Activated CD4-positive, alpha-beta memory T cell treated with anti-CD3 and anti-CD28 coated beads for 36 hours (primary cell): ENCODE measurements at regions not wholly inside any gene's neighbourhood (a gene's known extent, or its start where the extent isn't known, plus 50 kb on each side); places are given as distances from the start of the nearest gene placed in this dataset.
"Not testable (repeated sequence)": the region's sequence is repeated elsewhere in the genome, so short reads cannot be mapped to it uniquely, and the experiment has no call there.

ENCODE experiments used
- CTCF ChIA-PET: fragments of 350-600 bp; sonication (Branson Sonifier 250); formaldehyde crosslinking; loops from one replicate; lab custom pipeline; 2021; ENCODE audit warnings: antibody characterized with exemption, inconsistent platforms; lab: Charles Lee
- POLR2A ChIA-PET: fragments of 350-600 bp; sonication (Branson Sonifier 250); formaldehyde crosslinking; loops from one replicate; lab custom pipeline; 2021; ENCODE audit warnings: antibody characterized with exemption; lab: Charles Lee
- DNase-seq: peaks from one replicate; pipeline ENCODE4 v3.0.0-alpha.2; 2020
- H3K27ac Mint-ChIP-seq: one replicate; pipeline ENCODE4 v1.8.0; 2021; ENCODE audit warnings: mixed read lengths
- H3K27me3 Mint-ChIP-seq: one replicate; pipeline ENCODE4 v1.8.0; 2021; ENCODE audit warnings: mixed read lengths
- H3K36me3 Mint-ChIP-seq: one replicate; pipeline ENCODE4 v1.8.0; 2021; ENCODE audit warnings: mixed read lengths
- H3K4me1 Mint-ChIP-seq: one replicate; pipeline ENCODE4 v1.8.0; 2021; ENCODE audit warnings: low read depth, mixed read lengths
- H3K4me3 Mint-ChIP-seq: one replicate; pipeline ENCODE4 v1.8.0; 2021; ENCODE audit warnings: mild to moderate bottlenecking, mixed read lengths
- H3K9me3 Mint-ChIP-seq: one replicate; pipeline ENCODE4 v1.8.0; 2021; ENCODE audit warnings: mixed read lengths
- intact Hi-C: fragments of 100-400 bp; cut with micrococcal nuclease; formaldehyde crosslinking; loops from one replicate; pipeline ENCODE4 v1.15.1; 2023

- Mint-ChIP-seq H3K27ac (no peak overlapping the region), H3K27me3 (no peaks in the 10 kb centered on the region)
- POLR2A ChIA-PET = no interaction called here
Observed at GRCh38 chr1:117739504-117739903, 133.7 kb downstream of the TENT5C start.

GRCh38 chr1:117740496-117740895 is 134.6 kb downstream of the TENT5C start:
- H3K27ac Mint-ChIP-seq = no peak overlapping the region

More at GRCh38 chr1:117739504-117739903, 133.7 kb downstream of the TENT5C start:
- Mint-ChIP-seq H3K4me1 (peaks cover 6% of the 10 kb centered on the region), H3K4me3 (no peak overlapping the region), H3K36me3 (no peaks in the 10 kb centered on the region), H3K9me3 (no peaks in the 10 kb centered on the region)
- CTCF ChIA-PET = interaction anchor here (0.7 to 1.0 kb wide), 2 partner anchors 14 to 19 kb away, joined by 3 read pairs; no protein-coding TSS in a partner anchor
- no peak for DNase-seq
- intact Hi-C loops = no loop called here

GRCh38 chr1:117746565-117746964 is 140.7 kb downstream of the TENT5C start:
- H3K36me3 Mint-ChIP-seq, intact Hi-C loops, H3K4me3 Mint-ChIP-seq, DNase-seq, POLR2A ChIA-PET, H3K4me1 Mint-ChIP-seq, H3K27ac Mint-ChIP-seq, H3K27me3 Mint-ChIP-seq: not testable (repeated sequence)
- CTCF ChIA-PET = interaction anchor here (1.0 to 2.0 kb wide), 3 partner anchors 9 to 211 kb away, joined by 5 to 7 read pairs (median 5); no protein-coding TSS in a partner anchor
- peaks cover 12% of the 10 kb centered on the region for H3K9me3 Mint-ChIP-seq

More at GRCh38 chr1:117740496-117740895, 134.6 kb downstream of the TENT5C start:
- H3K27me3 Mint-ChIP-seq = no peaks in the 10 kb centered on the region
- peaks cover under 1% of the 10 kb centered on the region for H3K9me3 Mint-ChIP-seq
- ChIA-PET POLR2A (no interaction called here), CTCF (interaction anchor here (1.1 to 1.5 kb wide), 3 partner anchors 12 to 16 kb away, joined by 4 to 12 read pairs (median 5); no protein-coding TSS in a partner anchor)
- no peaks in the 10 kb centered on the region for H3K36me3 Mint-ChIP-seq
- H3K4me1 Mint-ChIP-seq = peaks cover under 1% of the 10 kb centered on the region
- no peak overlapping the region for H3K4me3 Mint-ChIP-seq
- intact Hi-C loops = no loop called here
- DNase-seq = no peak

GRCh38 chr1:117747605-117748004 is 141.8 kb downstream of the TENT5C start:
- POLR2A ChIA-PET = no interaction called here
- Mint-ChIP-seq H3K27ac (no peak overlapping the region), H3K4me1 (no peaks in the 10 kb centered on the region), H3K36me3 (peaks cover 4% of the 10 kb centered on the region), H3K27me3 (peaks cover 3% of the 10 kb centered on the region), H3K9me3 (peaks cover 12% of the 10 kb centered on the region), H3K4me3 (no peak overlapping the region)
- intact Hi-C loops = no loop called here
- CTCF ChIA-PET = interaction anchor here (1.2 to 2.0 kb wide), 3 partner anchors 11 to 235 kb away, joined by 3 to 7 read pairs (median 5); no protein-coding TSS in a partner anchor
- DNase-seq = no peak

GRCh38 chr1:117751321-117751720 is 145.5 kb downstream of the TENT5C start:
- CTCF ChIA-PET = interaction anchor here (4.9 to 9.0 kb wide), 2 partner anchors 76 to 214 kb away, joined by 28 to 271 read pairs; no protein-coding TSS in a partner anchor
- Mint-ChIP-seq H3K27ac (no peak overlapping the region), H3K4me1 (peaks cover 9% of the 10 kb centered on the region), H3K4me3 (no peak overlapping the region), H3K36me3 (no peaks in the 10 kb centered on the region), H3K27me3 (peaks cover 9% of the 10 kb centered on the region), H3K9me3 (peaks cover 3% of the 10 kb centered on the region)
- intact Hi-C loops = loop anchor here (5.0 to 10.0 kb wide), 3 partner anchors 79 to 627 kb away; partner anchors contain the start of genes MAN1A2 and TRIM45
- DNase-seq = no peak
- POLR2A ChIA-PET = no interaction called here

- DNase-seq = no peak
- ChIA-PET POLR2A (no interaction called here), CTCF (interaction anchor here (1.1 to 10.1 kb wide), 8 partner anchors 12 to 242 kb away, joined by 3 to 271 read pairs (median 22); partner anchors contain the start of gene TENT5C)
- H3K27me3 Mint-ChIP-seq = peaks cover 9% of the 10 kb centered on the region
- peaks cover 9% of the 10 kb centered on the region for H3K4me1 Mint-ChIP-seq
- H3K27ac Mint-ChIP-seq = no peak overlapping the region
- intact Hi-C loops = loop anchor here (5.0 to 10.0 kb wide), 3 partner anchors 80 to 628 kb away; partner anchors contain the start of genes MAN1A2 and TRIM45
- H3K4me3 Mint-ChIP-seq = no peak overlapping the region
- peaks cover 3% of the 10 kb centered on the region for H3K9me3 Mint-ChIP-seq
- no peaks in the 10 kb centered on the region for H3K36me3 Mint-ChIP-seq
Observed at GRCh38 chr1:117752661-117753060, 146.8 kb downstream of the TENT5C start.

GRCh38 chr1:117753232-117753631 is 147.4 kb downstream of the TENT5C start:
- intact Hi-C loops = loop anchor here (5.0 to 10.0 kb wide), 3 partner anchors 81 to 628 kb away; partner anchors contain the start of genes MAN1A2 and TRIM45
- H3K27ac Mint-ChIP-seq = no peak overlapping the region
- no peak overlapping the region for H3K4me3 Mint-ChIP-seq
- peaks cover 3% of the 10 kb centered on the region for H3K9me3 Mint-ChIP-seq
- ChIA-PET POLR2A (no interaction called here), CTCF (interaction anchor here (0.7 to 10.1 kb wide), 40 partner anchors 8 to 685 kb away, joined by 3 to 271 read pairs (median 5); partner anchors contain the start of gene TENT5C)
- peaks cover 10% of the 10 kb centered on the region for H3K27me3 Mint-ChIP-seq
- DNase-seq = no peak
- no peaks in the 10 kb centered on the region for H3K36me3 Mint-ChIP-seq
- H3K4me1 Mint-ChIP-seq = peaks cover 10% of the 10 kb centered on the region

- Mint-ChIP-seq H3K27ac (no peak overlapping the region), H3K4me1 (peaks cover 14% of the 10 kb centered on the region), H3K4me3 (no peak overlapping the region), H3K36me3 (no peaks in the 10 kb centered on the region), H3K27me3 (peaks cover 12% of the 10 kb centered on the region), H3K9me3 (peaks cover under 1% of the 10 kb centered on the region)
- ChIA-PET CTCF (interaction anchor here (0.7 to 10.1 kb wide), 54 partner anchors 8 to 686 kb away, joined by 3 to 271 read pairs (median 4); partner anchors contain the start of gene TENT5C), POLR2A (no interaction called here)
- intact Hi-C loops = loop anchor here (1.0 to 10.0 kb wide), 5 partner anchors 81 to 629 kb away; partner anchors contain the start of genes MAN1A2 and TRIM45
- no peak for DNase-seq
Observed at GRCh38 chr1:117753652-117754051, 147.8 kb downstream of the TENT5C start.

- intact Hi-C loops = loop anchor here (1.0 to 10.0 kb wide), 5 partner anchors 82 to 630 kb away; partner anchors contain the start of genes MAN1A2 and TRIM45
- H3K9me3 Mint-ChIP-seq = no peaks in the 10 kb centered on the region
- peaks cover 13% of the 10 kb centered on the region for H3K27me3 Mint-ChIP-seq
- ChIA-PET CTCF (interaction anchor here (0.6 to 10.1 kb wide), 69 partner anchors 7 to 686 kb away, joined by 3 to 271 read pairs (median 4); partner anchors contain the start of gene TENT5C), POLR2A (no interaction called here)
- H3K4me3 Mint-ChIP-seq = no peak overlapping the region
- DNase-seq = peak; percentile 45
- peaks cover 17% of the 10 kb centered on the region for H3K4me1 Mint-ChIP-seq
- H3K27ac Mint-ChIP-seq = no peak overlapping the region
- H3K36me3 Mint-ChIP-seq = no peaks in the 10 kb centered on the region
Observed at GRCh38 chr1:117754061-117754969, 148.5 kb downstream of the TENT5C start.

- Mint-ChIP-seq H3K4me3 (no peak overlapping the region), H3K27me3 (peaks cover 12% of the 10 kb centered on the region), H3K4me1 (peaks cover 17% of the 10 kb centered on the region), H3K27ac (no peak overlapping the region), H3K36me3 (no peaks in the 10 kb centered on the region), H3K9me3 (no peaks in the 10 kb centered on the region)
- no peak for DNase-seq
- intact Hi-C loops = loop anchor here (1.0 to 10.0 kb wide), 6 partner anchors 95 to 633 kb away; partner anchors contain the start of genes MAN1A2 and TRIM45
- CTCF ChIA-PET = interaction anchor here (0.6 to 10.1 kb wide), 43 partner anchors 10 to 665 kb away, joined by 3 to 271 read pairs (median 5); partner anchors contain the start of gene TENT5C
- POLR2A ChIA-PET = no interaction called here
Observed at GRCh38 chr1:117757668-117758067, 151.8 kb downstream of the TENT5C start.
